WI38 (cell line): ENCODE measurements at regions not wholly inside any gene's neighbourhood (a gene's known extent, or its start where the extent isn't known, plus 50 kb on each side); places are given as distances from the start of the nearest gene placed in this dataset.

Experiments used
- H3K4me3 ChIP-seq: 2 replicates; pipeline ENCODE4 v1.5.1; 2011; ENCODE audit warnings: low read depth, mild to moderate bottlenecking, control low read depth, low read length
- CTCF ChIP-seq: IDR thresholded peaks from 2 replicates; pipeline ENCODE4 v1.5.1; 2012; ENCODE audit warnings: low read depth, mild to moderate bottlenecking, control low read depth, low read length

- H3K4me3 ChIP-seq, result no peak overlapping the region
- no peak for TF ChIP-seq CTCF
Measured at GRCh38 chr4:66887061-66887460, 658.2 kb downstream of the CENPC start.

GRCh38 chr4:66885501-66886165 lies 659.7 kb downstream of the CENPC start:
- no peak for TF ChIP-seq CTCF
- H3K4me3 ChIP-seq, result no peak overlapping the region

- no peak overlapping the region for H3K4me3 ChIP-seq
- TF ChIP-seq CTCF, result no peak
Measured at GRCh38 chr4:66876946-66877345, 668.4 kb downstream of the CENPC start.

GRCh38 chr4:66872661-66873060 lies 672.6 kb downstream of the CENPC start:
- TF ChIP-seq CTCF, result no peak
- H3K4me3 ChIP-seq, result no peak overlapping the region

- no peak for TF ChIP-seq CTCF
- no peak overlapping the region for H3K4me3 ChIP-seq
Measured at GRCh38 chr4:66863481-66863880, 681.8 kb downstream of the CENPC start.

GRCh38 chr4:66855956-66856355 lies 689.3 kb downstream of the CENPC start:
- no peak overlapping the region for H3K4me3 ChIP-seq
- TF ChIP-seq CTCF, result no peak

- no peak for TF ChIP-seq CTCF
- no peak overlapping the region for H3K4me3 ChIP-seq
Measured at GRCh38 chr4:66853845-66854244, 691.5 kb downstream of the CENPC start.
